ENCODE measurements at regions not wholly inside any gene's neighbourhood (a gene's known extent, or its start where the extent isn't known, plus 50 kb on each side); places are given as distances from the start of the nearest gene placed in this dataset.

DNA sequence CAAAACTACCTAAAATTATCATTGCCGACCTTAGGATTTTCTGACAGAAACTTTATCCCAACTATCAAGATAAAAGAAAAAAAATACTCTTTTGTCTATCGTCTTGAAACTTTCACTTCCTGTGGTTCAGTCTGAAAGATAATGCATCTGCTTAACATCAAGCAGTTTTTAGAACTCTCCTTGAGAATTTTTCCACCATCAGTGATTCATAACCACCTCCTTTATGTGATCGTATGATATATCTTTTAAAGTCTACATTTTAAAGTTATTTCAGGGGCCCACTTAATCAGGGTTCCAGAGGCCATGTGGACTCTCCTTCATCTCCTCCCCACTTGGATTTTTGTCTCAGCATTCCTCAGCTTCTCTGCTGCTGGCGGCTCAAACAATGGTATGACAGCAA is 272.8 kb upstream of the TENM3 start:
- TF ChIP-seq, protein P1, sequence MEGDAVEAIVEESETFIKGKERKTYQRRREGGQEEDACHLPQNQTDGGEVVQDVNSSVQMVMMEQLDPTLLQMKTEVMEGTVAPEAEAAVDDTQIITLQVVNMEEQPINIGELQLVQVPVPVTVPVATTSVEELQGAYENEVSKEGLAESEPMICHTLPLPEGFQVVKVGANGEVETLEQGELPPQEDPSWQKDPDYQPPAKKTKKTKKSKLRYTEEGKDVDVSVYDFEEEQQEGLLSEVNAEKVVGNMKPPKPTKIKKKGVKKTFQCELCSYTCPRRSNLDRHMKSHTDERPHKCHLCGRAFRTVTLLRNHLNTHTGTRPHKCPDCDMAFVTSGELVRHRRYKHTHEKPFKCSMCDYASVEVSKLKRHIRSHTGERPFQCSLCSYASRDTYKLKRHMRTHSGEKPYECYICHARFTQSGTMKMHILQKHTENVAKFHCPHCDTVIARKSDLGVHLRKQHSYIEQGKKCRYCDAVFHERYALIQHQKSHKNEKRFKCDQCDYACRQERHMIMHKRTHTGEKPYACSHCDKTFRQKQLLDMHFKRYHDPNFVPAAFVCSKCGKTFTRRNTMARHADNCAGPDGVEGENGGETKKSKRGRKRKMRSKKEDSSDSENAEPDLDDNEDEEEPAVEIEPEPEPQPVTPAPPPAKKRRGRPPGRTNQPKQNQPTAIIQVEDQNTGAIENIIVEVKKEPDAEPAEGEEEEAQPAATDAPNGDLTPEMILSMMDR (IDR thresholded peaks at IDR 0.05) = no peak
- no peak for TF ChIP-seq POLR2A (IDR thresholded peaks at IDR 0.05)
